ENCODE measurements at regions not wholly inside any gene's neighbourhood (a gene's known extent, or its start where the extent isn't known, plus 50 kb on each side); places are given as distances from the start of the nearest gene placed in this dataset.

GRCh38 chr5:87784879-87785495, 372.3 kb upstream of the CCNH start:
- no TSS peak for BruUV-seq (replicated peaks)
- Histone ChIP-seq H3K4me1 (ENCODE audit: control insufficient read depth, insufficient read depth, low read length) (no peaks in the 10 kb centered on the region), H3K27me3 (ENCODE audit: control insufficient read depth, insufficient read depth, low read length) (no peaks in the 10 kb centered on the region; the same call in 1 of the 2 replicates), H3K36me3 (ENCODE audit: control insufficient read depth, insufficient read depth, low read length) (no peaks in the 10 kb centered on the region), H3K4me3 (ENCODE audit: low read depth in 2 of 2, low read length in 2 of 2) (no peak overlapping the region), H3K27ac (ENCODE audit: low read length) (no peak overlapping the region), H3K9me3 (ENCODE audit: control insufficient read depth, insufficient read depth, low read depth, low read length) (no peaks in the 10 kb centered on the region)
- TF ChIP-seq POLR2AphosphoS5 (IDR thresholded peaks at IDR 0.05; ENCODE audit: low read depth, low read length) (no peak), CTCF (IDR thresholded peaks at IDR 0.05) (no peak), SIN3A (IDR thresholded peaks at IDR 0.05; ENCODE audit: borderline replicate concordance, insufficient read depth, low read depth, low read length) (no peak), TCF7L2 (IDR thresholded peaks at IDR 0.05; ENCODE audit: low read depth, low read length) (no peak)
- TF ChIP-seq, protein P1, sequence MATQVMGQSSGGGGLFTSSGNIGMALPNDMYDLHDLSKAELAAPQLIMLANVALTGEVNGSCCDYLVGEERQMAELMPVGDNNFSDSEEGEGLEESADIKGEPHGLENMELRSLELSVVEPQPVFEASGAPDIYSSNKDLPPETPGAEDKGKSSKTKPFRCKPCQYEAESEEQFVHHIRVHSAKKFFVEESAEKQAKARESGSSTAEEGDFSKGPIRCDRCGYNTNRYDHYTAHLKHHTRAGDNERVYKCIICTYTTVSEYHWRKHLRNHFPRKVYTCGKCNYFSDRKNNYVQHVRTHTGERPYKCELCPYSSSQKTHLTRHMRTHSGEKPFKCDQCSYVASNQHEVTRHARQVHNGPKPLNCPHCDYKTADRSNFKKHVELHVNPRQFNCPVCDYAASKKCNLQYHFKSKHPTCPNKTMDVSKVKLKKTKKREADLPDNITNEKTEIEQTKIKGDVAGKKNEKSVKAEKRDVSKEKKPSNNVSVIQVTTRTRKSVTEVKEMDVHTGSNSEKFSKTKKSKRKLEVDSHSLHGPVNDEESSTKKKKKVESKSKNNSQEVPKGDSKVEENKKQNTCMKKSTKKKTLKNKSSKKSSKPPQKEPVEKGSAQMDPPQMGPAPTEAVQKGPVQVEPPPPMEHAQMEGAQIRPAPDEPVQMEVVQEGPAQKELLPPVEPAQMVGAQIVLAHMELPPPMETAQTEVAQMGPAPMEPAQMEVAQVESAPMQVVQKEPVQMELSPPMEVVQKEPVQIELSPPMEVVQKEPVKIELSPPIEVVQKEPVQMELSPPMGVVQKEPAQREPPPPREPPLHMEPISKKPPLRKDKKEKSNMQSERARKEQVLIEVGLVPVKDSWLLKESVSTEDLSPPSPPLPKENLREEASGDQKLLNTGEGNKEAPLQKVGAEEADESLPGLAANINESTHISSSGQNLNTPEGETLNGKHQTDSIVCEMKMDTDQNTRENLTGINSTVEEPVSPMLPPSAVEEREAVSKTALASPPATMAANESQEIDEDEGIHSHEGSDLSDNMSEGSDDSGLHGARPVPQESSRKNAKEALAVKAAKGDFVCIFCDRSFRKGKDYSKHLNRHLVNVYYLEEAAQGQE (IDR thresholded peaks at IDR 0.05; ENCODE audit: insufficient read depth in 1 of 2, low read depth in 2 of 2, low read length in 1 of 2) = no peak
- POLR2A ChIA-PET = no interaction called here
- intact Hi-C loops (cut with micrococcal nuclease; ENCODE audit: unreplicated experiment) = loop anchor here (10.0 kb wide), 1 partner anchor 360 kb away; no protein-coding TSS in a partner anchor
- CTCF ChIA-PET = no interaction called here
- DNase-seq (ENCODE audit: low read depth, low spot score) = no peak
- ATAC-seq = no peak
- in situ Hi-C loops (cut with HindIII; ENCODE audit: low pct_unique_long_range_greater_than_20kb, low sequenced_read_pairs) = no loop called here

GRCh38 chr5:87784311-87784710, 371.6 kb upstream of the CCNH start:
- intact Hi-C loops (cut with micrococcal nuclease; ENCODE audit: unreplicated experiment) (loop anchor here (10.0 kb wide), 1 partner anchor 360 kb away; no protein-coding TSS in a partner anchor), in situ Hi-C loops (cut with HindIII; ENCODE audit: low pct_unique_long_range_greater_than_20kb, low sequenced_read_pairs) (no loop called here)
- CTCF ChIA-PET = no interaction called here
- TF ChIP-seq, protein P1 (IDR thresholded peaks at IDR 0.05; ENCODE audit: insufficient read depth in 1 of 2, low read depth in 2 of 2, low read length in 1 of 2) = no peak
- TF ChIP-seq CTCF (IDR thresholded peaks at IDR 0.05) = no peak
- no peak for TF ChIP-seq TCF7L2 (IDR thresholded peaks at IDR 0.05; ENCODE audit: low read depth, low read length)
- TF ChIP-seq SIN3A (IDR thresholded peaks at IDR 0.05; ENCODE audit: borderline replicate concordance, insufficient read depth, low read depth, low read length) = no peak
- no peak for TF ChIP-seq POLR2AphosphoS5 (IDR thresholded peaks at IDR 0.05; ENCODE audit: low read depth, low read length)
- POLR2A ChIA-PET = no interaction called here
- no peak for DNase-seq (ENCODE audit: low read depth, low spot score)
- Histone ChIP-seq H3K27ac (ENCODE audit: low read length) (no peak overlapping the region), H3K9me3 (ENCODE audit: control insufficient read depth, insufficient read depth, low read depth, low read length) (no peaks in the 10 kb centered on the region), H3K27me3 (ENCODE audit: control insufficient read depth, insufficient read depth, low read length) (no peaks in the 10 kb centered on the region; the same call in 1 of the 2 replicates), H3K36me3 (ENCODE audit: control insufficient read depth, insufficient read depth, low read length) (no peaks in the 10 kb centered on the region), H3K4me1 (ENCODE audit: control insufficient read depth, insufficient read depth, low read length) (no peaks in the 10 kb centered on the region), H3K4me3 (ENCODE audit: low read depth in 2 of 2, low read length in 2 of 2) (no peak overlapping the region)
- no TSS peak for BruUV-seq (replicated peaks)
- ATAC-seq = no peak

All from Panc1 (cell line).